ENCODE measurements at regions not wholly inside any gene's neighbourhood (a gene's known extent, or its start where the extent isn't known, plus 50 kb on each side); places are given as distances from the start of the nearest gene placed in this dataset.
"Not testable (repeated sequence)": the region's sequence is repeated elsewhere in the genome, so short reads cannot be mapped to it uniquely, and the experiment has no call there.

GRCh38 chr13:85186356-85187045 is 612.7 kb downstream of the SLITRK6 start:
- no peak for DNase-seq

- no peak for DNase-seq
Observed at GRCh38 chr13:85174291-85174690, 624.9 kb downstream of the SLITRK6 start.

GRCh38 chr13:85170372-85170771 is 628.8 kb downstream of the SLITRK6 start:
- DNase-seq: no peak

GRCh38 chr13:85166891-85167290 is 632.3 kb downstream of the SLITRK6 start:
- DNase-seq: no peak

- no peak for DNase-seq
Observed at GRCh38 chr13:85163063-85163462, 636.2 kb downstream of the SLITRK6 start.

GRCh38 chr13:85148009-85148408 is 651.2 kb downstream of the SLITRK6 start:
- DNase-seq: peak in 1 of 2 experiments; percentile 44

- no peak for DNase-seq
Observed at GRCh38 chr13:85142351-85142927, 656.8 kb downstream of the SLITRK6 start.

- no peak for DNase-seq
Observed at GRCh38 chr13:85141401-85141800, 657.8 kb downstream of the SLITRK6 start.

GRCh38 chr13:85140192-85140591 is 659.0 kb downstream of the SLITRK6 start:
- DNase-seq: no peak

- no peak for DNase-seq
Observed at GRCh38 chr13:85137516-85137915, 661.7 kb downstream of the SLITRK6 start.

GRCh38 chr13:85132986-85133385 is 666.2 kb downstream of the SLITRK6 start:
- no peak for DNase-seq

GRCh38 chr13:85123501-85123900 is 675.7 kb downstream of the SLITRK6 start:
- DNase-seq: not testable (repeated sequence)

GRCh38 chr13:85108356-85108755 is 690.9 kb downstream of the SLITRK6 start:
- DNase-seq: no peak

- DNase-seq: no peak
Observed at GRCh38 chr13:85099245-85099644, 700.0 kb downstream of the SLITRK6 start.

GRCh38 chr13:85095418-85096272 is 703.6 kb downstream of the SLITRK6 start:
- DNase-seq: no peak

GRCh38 chr13:85093808-85094207 is 705.4 kb downstream of the SLITRK6 start:
- DNase-seq: no peak

- DNase-seq: no peak
Observed at GRCh38 chr13:85091631-85092234, 707.5 kb downstream of the SLITRK6 start.

- DNase-seq: no peak
Observed at GRCh38 chr13:85089186-85089585, 710.0 kb downstream of the SLITRK6 start.

- DNase-seq: no peak
Observed at GRCh38 chr13:85080691-85081090, 718.5 kb downstream of the SLITRK6 start.

- no peak for DNase-seq
Observed at GRCh38 chr13:85076343-85076742, 722.9 kb downstream of the SLITRK6 start.

GRCh38 chr13:85074543-85075313 is 724.5 kb downstream of the SLITRK6 start:
- no peak for DNase-seq

- DNase-seq: no peak
Observed at GRCh38 chr13:85068231-85068630, 731.0 kb downstream of the SLITRK6 start.

GRCh38 chr13:85040215-85040614 is 759.0 kb downstream of the SLITRK6 start:
- no peak for DNase-seq
